GM12878 (cell line): ENCODE measurements at regions not wholly inside any gene's neighbourhood (a gene's known extent, or its start where the extent isn't known, plus 50 kb on each side); places are given as distances from the start of the nearest gene placed in this dataset.

Experiments used
- ATAC-seq: fragments of 200-7000 bp; cut with Tn5 transposase; 3 replicates; pipeline ENCODE4 v1.9.1; 2020; ENCODE audit warnings: mild to moderate bottlenecking, moderate library complexity
- BruUV-seq: library from RNA; stranded (reverse); fragments of 400-500 nt; replicated peaks from 2 replicates; lab custom pipeline; 2021; lab: Mats Ljungman, UMichigan
- CTCF ChIA-PET: fragments of 300-600 bp; sonication (Branson Sonifier 250); formaldehyde crosslinking; extraction: SDS; loops from one replicate; lab custom pipeline; 2021; ENCODE audit warnings: inconsistent platforms; lab: Yijun Ruan, JAX
- POLR2A ChIA-PET: fragments of 350-600 bp; formaldehyde crosslinking; extraction: SDS; loops from one replicate; lab custom pipeline; 2021; ENCODE audit warnings: inconsistent platforms; lab: Charles Lee
- RAD21 ChIA-PET: fragments of 300-600 bp; sonication (Branson Sonifier 250); formaldehyde crosslinking; loops from one replicate; lab custom pipeline; 2023; ENCODE audit warnings: antibody characterized with exemption; ENCODE audit not compliant: unreplicated experiment; lab: Charles Lee
- SMC1A ChIA-PET: fragments of 300-600 bp; sonication (Branson Sonifier 250); formaldehyde crosslinking; loops from one replicate; lab custom pipeline; 2023; ENCODE audit not compliant: unreplicated experiment, uncharacterized antibody; lab: Charles Lee
- DNase-seq: peaks from one replicate; pipeline ENCODE4 v3.0.0-alpha.2; 2011; ENCODE audit warnings: low read depth, low spot score
- FAIRE-seq: peaks from 3 replicates; lab custom pipeline; 2011; peaks lifted over from hg19 to GRCh38; lab: Jason Lieb, UNC
- H2AFZ ChIP-seq: 2 replicates; pipeline ENCODE4 v1.6.0; 2011; ENCODE audit warnings: low read depth, low read length, control low read depth; ENCODE audit not compliant: control insufficient read depth
- H3K27ac ChIP-seq: 2 replicates; pipeline ENCODE4 v1.5.1; 2011; ENCODE audit warnings: control low read depth; ENCODE audit not compliant: control insufficient read depth, insufficient read depth
- H3K27me3 ChIP-seq, 2 experiments: replicated peaks in 1 of 2; 2 replicates each; pipeline versions ENCODE4 v1.6.0 to v1.6.1; 2011; ENCODE audit warnings: low read length in 1 of 2; ENCODE audit not compliant: control insufficient read depth in 2 of 2, insufficient read depth in 2 of 2
- H3K36me3 ChIP-seq, 2 experiments: 2 replicates each; pipeline ENCODE4 v1.5.1; 2011; ENCODE audit warnings: low read length in 1 of 2; ENCODE audit not compliant: control insufficient read depth in 2 of 2, insufficient read depth in 2 of 2
- H3K4me1 ChIP-seq: 2 replicates; pipeline ENCODE4 v1.6.1; 2011; ENCODE audit warnings: mild to moderate bottlenecking, low read length, moderate library complexity, mixed read lengths; ENCODE audit not compliant: control insufficient read depth, insufficient read depth
- H3K4me2 ChIP-seq: 2 replicates; pipeline ENCODE4 v1.6.0; 2011; ENCODE audit warnings: control low read depth; ENCODE audit not compliant: control insufficient read depth, insufficient read depth
- H3K4me3 ChIP-seq: fragments of 200-600 bp; sonication (generic); 2 replicates; pipeline ENCODE4 v1.5.1; 2016
- H3K79me2 ChIP-seq: 2 replicates; pipeline ENCODE4 v1.6.0; 2011; ENCODE audit warnings: low read length; ENCODE audit not compliant: control insufficient read depth, insufficient read depth
- H3K9ac ChIP-seq: 2 replicates; pipeline ENCODE4 v1.8.0; 2011; ENCODE audit warnings: low read length, control low read depth, mixed read lengths; ENCODE audit not compliant: control insufficient read depth, insufficient read depth
- H3K9me3 ChIP-seq: replicated peaks from 3 replicates; pipeline ENCODE4 v1.5.1; 2011; ENCODE audit warnings: mild to moderate bottlenecking, low read length; ENCODE audit not compliant: control insufficient read depth, insufficient read depth
- H4K20me1 ChIP-seq: 2 replicates; pipeline ENCODE4 v1.6.0; 2011; ENCODE audit not compliant: control insufficient read depth, insufficient read depth
- ATF7 ChIP-seq: fragments of 450-650 bp; IDR thresholded peaks from 2 replicates; pipeline ENCODE4 v1.6.1; 2016; ENCODE audit warnings: low read depth, mild to moderate bottlenecking
- CBX3 ChIP-seq: fragments of 200-600 bp; sonication (generic); IDR thresholded peaks from 2 replicates; pipeline ENCODE4 v1.6.1; 2016; ENCODE audit warnings: low read depth, borderline replicate concordance
- CHD4 ChIP-seq: fragments of 200-600 bp; sonication (generic); IDR thresholded peaks from 2 replicates; pipeline ENCODE4 v1.6.1; 2016; ENCODE audit warnings: mild to moderate bottlenecking
- ESRRA ChIP-seq: IDR thresholded peaks from 2 replicates; pipeline ENCODE4 v1.6.1; 2012; ENCODE audit warnings: mild to moderate bottlenecking, low read length, improper control_type of control experiment
- HDGF ChIP-seq: fragments of 450-650 bp; IDR thresholded peaks from 2 replicates; pipeline ENCODE4 v1.6.1; 2016; ENCODE audit warnings: antibody characterized with exemption
- KDM1A ChIP-seq: fragments of 200-600 bp; sonication (generic); IDR thresholded peaks from 2 replicates; pipeline ENCODE4 v1.6.1; 2016; ENCODE audit warnings: borderline replicate concordance
- MXI1 ChIP-seq: fragments of 150-350 bp; IDR thresholded peaks from 2 replicates; pipeline ENCODE4 v1.6.1; 2011; ENCODE audit warnings: low read depth, mild to moderate bottlenecking, inconsistent platforms, low read length, improper control_type of control experiment
- PAX5 ChIP-seq: IDR thresholded peaks from 2 replicates; pipeline ENCODE4 v1.6.1; 2011; ENCODE audit warnings: low read depth, low read length, borderline replicate concordance
- RB1 ChIP-seq: fragments of 450-650 bp; formaldehyde crosslinking; IDR thresholded peaks from 2 replicates; pipeline ENCODE4 v1.6.1; 2017; ENCODE audit warnings: mild to moderate bottlenecking, borderline replicate concordance
- ZNF622 ChIP-seq: fragments of 450-650 bp; IDR thresholded peaks from 2 replicates; pipeline ENCODE4 v1.6.1; 2017; ENCODE audit warnings: mild to moderate bottlenecking, inconsistent platforms
- ZZZ3 ChIP-seq: IDR thresholded peaks from 2 replicates; pipeline ENCODE4 v1.6.1; 2011; ENCODE audit warnings: low read depth; ENCODE audit not compliant: control insufficient read depth, insufficient read length
- WGBS: methylation state at CpG from one replicate; pipeline ENCODE4 v1.1.6; 2016; ENCODE audit warnings: low lambda C conversion rate; ENCODE audit not compliant: insufficient replicate concordance, insufficient coverage; ENCODE audit errors: missing lambda C conversion rate; 5-methylcytosine and 5-hydroxymethylcytosine counted together
- in situ Hi-C: fragments of 300-500 bp; cut with MboI; formaldehyde crosslinking; loops from 9 replicates; pipeline ENCODE4 v1.14.3; 2018; ENCODE audit warnings: mixed read lengths
- intact Hi-C: fragments of 100-400 bp; cut with micrococcal nuclease; formaldehyde crosslinking; loops from one replicate; pipeline ENCODE4 v1.14.2; 2022; ENCODE audit not compliant: unreplicated experiment

GRCh38 chr20:39225978-39226377, 263.8 kb downstream of the DHX35 start:
- H4K20me1 ChIP-seq = no peaks in the 10 kb centered on the region
- intact Hi-C loops (no loop called here), in situ Hi-C loops (no loop called here)
- no peak for ATAC-seq
- no peak for DNase-seq
- no peaks in the 10 kb centered on the region for H3K36me3 ChIP-seq
- ChIA-PET CTCF (no interaction called here), POLR2A (no interaction called here), RAD21 (no interaction called here), SMC1A (no interaction called here)
- H3K4me2 ChIP-seq = no peak overlapping the region
- TF ChIP-seq CBX3 = no peak
- TF ChIP-seq ZNF622 = no peak
- H3K27ac ChIP-seq = no peak overlapping the region
- no peak overlapping the region for H2AFZ ChIP-seq
- H3K4me3 ChIP-seq = no peak overlapping the region
- BruUV-seq = no TSS peak
- 36% methylated on average over 1 of the region's 1 CpG for WGBS
- no peaks in the 10 kb centered on the region for H3K79me2 ChIP-seq
- no peaks in the 10 kb centered on the region for H3K27me3 ChIP-seq
- H3K4me1 ChIP-seq = no peaks in the 10 kb centered on the region
- H3K9me3 ChIP-seq = no peaks in the 10 kb centered on the region
- no peak for FAIRE-seq
- no peak overlapping the region for H3K9ac ChIP-seq

GRCh38 chr20:39225536-39225935, 263.4 kb downstream of the DHX35 start:
- Histone ChIP-seq H3K79me2 (no peaks in the 10 kb centered on the region), H3K4me3 (no peak overlapping the region), H2AFZ (no peak overlapping the region), H3K27me3 (no peaks in the 10 kb centered on the region), H3K9me3 (no peaks in the 10 kb centered on the region), H3K27ac (no peak overlapping the region), H3K36me3 (no peaks in the 10 kb centered on the region), H3K4me2 (no peak overlapping the region), H3K4me1 (no peaks in the 10 kb centered on the region), H3K9ac (no peak overlapping the region), H4K20me1 (no peaks in the 10 kb centered on the region)
- CTCF ChIA-PET = no interaction called here
- DNase-seq = no peak
- in situ Hi-C loops (no loop called here), intact Hi-C loops (no loop called here)
- BruUV-seq = no TSS peak
- RAD21 ChIA-PET = no interaction called here
- TF ChIP-seq PAX5 (no peak), ESRRA (no peak), KDM1A (no peak), ZZZ3 (no peak), ATF7 (no peak), RB1 (no peak), HDGF (no peak), MXI1 (no peak), CHD4 (no peak)
- no peak for ATAC-seq
- POLR2A ChIA-PET = no interaction called here
- 22% methylated on average over 5 of the region's 5 CpGs for WGBS
- SMC1A ChIA-PET = interaction anchor here (0.5 to 0.6 kb wide), 2 partner anchors 9 to 216 kb away, joined by 3 to 4 read pairs; no protein-coding TSS in a partner anchor
- FAIRE-seq = no peak
